Stimulated activated naive B cell treated with anti-CD40 and anti-IgM and Interleukin-4, amounts not matched to agents 10 μg/mL and 1 μg/mL and 100 μg/mL, for 72 hours (primary cell): ENCODE measurements at regions not wholly inside any gene's neighbourhood (a gene's known extent, or its start where the extent isn't known, plus 50 kb on each side); places are given as distances from the start of the nearest gene placed in this dataset.
"Not testable (repeated sequence)": the region's sequence is repeated elsewhere in the genome, so short reads cannot be mapped to it uniquely, and the experiment has no call there.

ENCODE experiments used
- ATAC-seq, 2 donors: fragments of 150-1000 bp; cut with Tn5 transposase; replicated peaks; 2 replicates each; pipeline ENCODE4 v1.10.0; 2021; ENCODE audit warnings: moderate library complexity in 1 of 2
- DNase-seq: peaks from one replicate; pipeline ENCODE4 v3.0.0; 2021
- H3K27ac Mint-ChIP-seq: one replicate; pipeline ENCODE4 v1.8.0; 2022; ENCODE audit warnings: mild to moderate bottlenecking, mixed read lengths
- H3K27me3 Mint-ChIP-seq, 2 donors: one replicate each; pipeline ENCODE4 v1.8.0; 2022; ENCODE audit warnings: mixed read lengths in 2 of 2
- H3K36me3 Mint-ChIP-seq, 2 donors: one replicate each; pipeline ENCODE4 v1.8.0; 2022; ENCODE audit warnings: mixed read lengths in 2 of 2, mild to moderate bottlenecking in 1 of 2
- H3K4me1 Mint-ChIP-seq, 2 donors: one replicate each; pipeline ENCODE4 v1.8.0; 2022; ENCODE audit warnings: mixed read lengths in 2 of 2, mild to moderate bottlenecking in 1 of 2
- H3K4me3 Mint-ChIP-seq, 2 donors: one replicate each; pipeline ENCODE4 v1.8.0; 2022; ENCODE audit warnings: mild to moderate bottlenecking in 2 of 2, mixed read lengths in 2 of 2, moderate library complexity in 1 of 2
- H3K9me3 Mint-ChIP-seq, 2 donors: one replicate each; pipeline ENCODE4 v1.8.0; 2022; ENCODE audit warnings: mixed read lengths in 2 of 2, mild to moderate bottlenecking in 1 of 2

GRCh38 chr3:110887176-110887575, 184.4 kb upstream of the NECTIN3 start:
- Mint-ChIP-seq H3K4me1 (no peaks in the 10 kb centered on the region), H3K27me3 (no peaks in the 10 kb centered on the region), H3K9me3 (peaks cover 0 to 3% of the 10 kb centered on the region in 2 donors), H3K36me3 (no peaks in the 10 kb centered on the region), H3K27ac (no peak overlapping the region), H3K4me3 (no peak overlapping the region)
- ATAC-seq, result no peak
- no peak for DNase-seq

GRCh38 chr3:110888625-110889375, 182.8 kb upstream of the NECTIN3 start:
- not testable (repeated sequence) for H3K36me3 Mint-ChIP-seq, DNase-seq, H3K27ac Mint-ChIP-seq, H3K9me3 Mint-ChIP-seq, H3K4me3 Mint-ChIP-seq, ATAC-seq, H3K27me3 Mint-ChIP-seq, H3K4me1 Mint-ChIP-seq

- H3K4me1 Mint-ChIP-seq, ATAC-seq, H3K27ac Mint-ChIP-seq, H3K4me3 Mint-ChIP-seq, H3K36me3 Mint-ChIP-seq, H3K9me3 Mint-ChIP-seq, H3K27me3 Mint-ChIP-seq, DNase-seq: not testable (repeated sequence)
Measured at GRCh38 chr3:110889376-110889699, 182.3 kb upstream of the NECTIN3 start.

GRCh38 chr3:110894574-110894973, 177.0 kb upstream of the NECTIN3 start:
- Mint-ChIP-seq H3K27ac (no peak overlapping the region), H3K9me3 (peaks cover 6 to 7% of the 10 kb centered on the region in 2 donors), H3K27me3 (no peaks in the 10 kb centered on the region), H3K4me1 (no peaks in the 10 kb centered on the region), H3K4me3 (no peak overlapping the region), H3K36me3 (no peaks in the 10 kb centered on the region)
- ATAC-seq, result no peak
- DNase-seq, result no peak

- Mint-ChIP-seq H3K27ac (no peak overlapping the region), H3K27me3 (no peaks in the 10 kb centered on the region), H3K36me3 (no peaks in the 10 kb centered on the region), H3K4me3 (no peak overlapping the region), H3K4me1 (no peaks in the 10 kb centered on the region), H3K9me3 (peaks cover 6 to 7% of the 10 kb centered on the region in 2 donors)
- no peak for ATAC-seq
- DNase-seq, result no peak
Measured at GRCh38 chr3:110895054-110895453, 176.6 kb upstream of the NECTIN3 start.

GRCh38 chr3:110897046-110897445, 174.6 kb upstream of the NECTIN3 start:
- ATAC-seq (no peak), DNase-seq (no peak)
- Mint-ChIP-seq H3K4me1 (no peaks in the 10 kb centered on the region), H3K9me3 (peaks cover 4 to 6% of the 10 kb centered on the region in 2 donors), H3K27ac (no peak overlapping the region), H3K36me3 (no peaks in the 10 kb centered on the region), H3K27me3 (no peaks in the 10 kb centered on the region), H3K4me3 (no peak overlapping the region)

- no peaks in the 10 kb centered on the region for H3K36me3 Mint-ChIP-seq
- H3K9me3 Mint-ChIP-seq, result peaks cover 4 to 6% of the 10 kb centered on the region in 2 donors
- no peak overlapping the region for H3K4me3 Mint-ChIP-seq
- ATAC-seq (no peak), DNase-seq (no peak)
- H3K27ac Mint-ChIP-seq, result no peak overlapping the region
- H3K4me1 Mint-ChIP-seq, result no peaks in the 10 kb centered on the region
- H3K27me3 Mint-ChIP-seq, result no peaks in the 10 kb centered on the region
Measured at GRCh38 chr3:110900576-110900975, 171.0 kb upstream of the NECTIN3 start.

GRCh38 chr3:110901536-110901935, 170.1 kb upstream of the NECTIN3 start:
- H3K9me3 Mint-ChIP-seq, result peaks cover 4 to 6% of the 10 kb centered on the region in 2 donors
- no peaks in the 10 kb centered on the region for H3K36me3 Mint-ChIP-seq
- no peak overlapping the region for H3K27ac Mint-ChIP-seq
- no peak for DNase-seq
- H3K27me3 Mint-ChIP-seq, result no peaks in the 10 kb centered on the region
- H3K4me3 Mint-ChIP-seq, result no peak overlapping the region
- no peak for ATAC-seq
- no peaks in the 10 kb centered on the region for H3K4me1 Mint-ChIP-seq

GRCh38 chr3:110902453-110903085, 169.0 kb upstream of the NECTIN3 start:
- Mint-ChIP-seq H3K36me3 (no peaks in the 10 kb centered on the region), H3K27ac (no peak overlapping the region), H3K4me3 (no peak overlapping the region), H3K4me1 (no peaks in the 10 kb centered on the region), H3K9me3 (peaks cover 4% of the 10 kb centered on the region in 2 donors), H3K27me3 (no peaks in the 10 kb centered on the region)
- no peak for DNase-seq
- no peak for ATAC-seq

- Mint-ChIP-seq H3K9me3 (peaks cover 0 to under 1% of the 10 kb centered on the region in 2 donors), H3K36me3 (no peaks in the 10 kb centered on the region), H3K4me3 (no peak overlapping the region), H3K4me1 (no peaks in the 10 kb centered on the region), H3K27me3 (no peaks in the 10 kb centered on the region), H3K27ac (no peak overlapping the region)
- ATAC-seq (no peak), DNase-seq (no peak)
Measured at GRCh38 chr3:110903771-110904519, 167.7 kb upstream of the NECTIN3 start.

GRCh38 chr3:110904520-110904890, 167.1 kb upstream of the NECTIN3 start:
- DNase-seq (no peak), ATAC-seq (no peak)
- H3K27ac Mint-ChIP-seq, result no peak overlapping the region
- H3K27me3 Mint-ChIP-seq, result no peaks in the 10 kb centered on the region
- H3K36me3 Mint-ChIP-seq, result no peaks in the 10 kb centered on the region
- H3K4me3 Mint-ChIP-seq, result no peak overlapping the region
- no peaks in the 10 kb centered on the region for H3K4me1 Mint-ChIP-seq
- no peaks in the 10 kb centered on the region for H3K9me3 Mint-ChIP-seq

- Mint-ChIP-seq H3K4me1 (no peaks in the 10 kb centered on the region), H3K27ac (no peak overlapping the region), H3K27me3 (no peaks in the 10 kb centered on the region), H3K9me3 (no peaks in the 10 kb centered on the region), H3K36me3 (no peaks in the 10 kb centered on the region), H3K4me3 (no peak overlapping the region)
- ATAC-seq (no peak), DNase-seq (no peak)
Measured at GRCh38 chr3:110905121-110905520, 166.5 kb upstream of the NECTIN3 start.

- DNase-seq, result no peak
- Mint-ChIP-seq H3K4me3 (no peak overlapping the region), H3K27me3 (no peaks in the 10 kb centered on the region), H3K36me3 (no peaks in the 10 kb centered on the region), H3K9me3 (peaks cover 0 to 5% of the 10 kb centered on the region in 2 donors), H3K27ac (no peak overlapping the region), H3K4me1 (no peaks in the 10 kb centered on the region)
- ATAC-seq, result no peak
Measured at GRCh38 chr3:110909839-110910238, 161.8 kb upstream of the NECTIN3 start.

GRCh38 chr3:110910346-110910955, 161.2 kb upstream of the NECTIN3 start:
- Mint-ChIP-seq H3K27ac (no peak overlapping the region), H3K27me3 (no peaks in the 10 kb centered on the region), H3K4me3 (no peak overlapping the region), H3K36me3 (no peaks in the 10 kb centered on the region), H3K9me3 (peaks cover 0 to 5% of the 10 kb centered on the region in 2 donors), H3K4me1 (no peaks in the 10 kb centered on the region)
- DNase-seq (no peak), ATAC-seq (no peak)
